Mesenchymal stem cell (in vitro differentiated cells and primary cell): ENCODE measurements at regions not wholly inside any gene's neighbourhood (a gene's known extent, or its start where the extent isn't known, plus 50 kb on each side); places are given as distances from the start of the nearest gene placed in this dataset.
A peak's percentile ranks its signal among the peaks of the same experiment; 100 is the strongest.

Experiments used
- DNase-seq: peaks from one replicate; pipeline ENCODE4 v3.0.0-alpha.2; 2013
- H2AFZ ChIP-seq: one replicate; pipeline ENCODE4 v1.6.1; 2013; ENCODE audit warnings: low read depth, mild to moderate bottlenecking, control low read depth, inconsistent platforms, low read length, moderate library complexity
- H2AK5ac ChIP-seq: 2 replicates; pipeline ENCODE4 v1.6.1; 2013; ENCODE audit warnings: low read length, moderate library complexity, mild to moderate bottlenecking, inconsistent platforms; ENCODE audit not compliant: severe bottlenecking
- H2BK120ac ChIP-seq: one replicate; pipeline ENCODE4 v1.6.1; 2013; ENCODE audit warnings: low read depth, mild to moderate bottlenecking, inconsistent platforms, low read length, moderate library complexity
- H2BK12ac ChIP-seq, 2 experiments: one replicate each; pipeline ENCODE4 v1.6.1; 2013; ENCODE audit warnings: inconsistent platforms in 2 of 2, low read length in 2 of 2, mild to moderate bottlenecking in 2 of 2, moderate library complexity in 2 of 2, control low read depth in 1 of 2
- H2BK15ac ChIP-seq: one replicate; pipeline ENCODE4 v1.6.1; 2013; ENCODE audit warnings: mild to moderate bottlenecking, low read depth, inconsistent platforms; ENCODE audit not compliant: poor library complexity, severe bottlenecking
- H2BK5ac ChIP-seq: 2 replicates; pipeline ENCODE4 v1.6.1; 2013; ENCODE audit warnings: low read depth, mild to moderate bottlenecking, low read length, control low read depth, inconsistent platforms; ENCODE audit not compliant: poor library complexity, severe bottlenecking
- H3K14ac ChIP-seq, 2 experiments: one replicate each; pipeline ENCODE4 v1.6.1; 2013; ENCODE audit warnings: inconsistent platforms in 2 of 2, low read length in 2 of 2, control low read depth in 1 of 2, mild to moderate bottlenecking in 1 of 2, moderate library complexity in 1 of 2
- H3K18ac ChIP-seq, 2 experiments: one replicate each; pipeline ENCODE4 v1.6.1; 2013; ENCODE audit warnings: inconsistent platforms in 2 of 2, low read length in 2 of 2, control low read depth in 1 of 2, low read depth in 1 of 2, mild to moderate bottlenecking in 1 of 2
- H3K23ac ChIP-seq, 2 experiments: one replicate each; pipeline ENCODE4 v1.6.1; 2013; ENCODE audit warnings: inconsistent platforms in 2 of 2, low read length in 2 of 2, mild to moderate bottlenecking in 2 of 2, moderate library complexity in 2 of 2, control low read depth in 1 of 2
- H3K27ac ChIP-seq: 2 replicates; pipeline ENCODE4 v1.5.1; 2013; ENCODE audit warnings: mild to moderate bottlenecking, moderate library complexity, low read length, control low read depth, inconsistent platforms; ENCODE audit not compliant: poor library complexity, severe bottlenecking
- H3K27me3 ChIP-seq, 2 experiments: 2 replicates each; pipeline versions ENCODE4 v1.6.1 to v1.7.0; 2013; ENCODE audit warnings: low read length in 2 of 2, mild to moderate bottlenecking in 2 of 2, moderate library complexity in 2 of 2, control low read depth in 1 of 2, inconsistent platforms in 1 of 2; ENCODE audit not compliant: control insufficient read depth in 1 of 2, insufficient read depth in 1 of 2
- H3K36me3 ChIP-seq, 2 experiments: 2 replicates each; pipeline versions ENCODE4 v1.6.1 to v1.7.0; 2013; ENCODE audit warnings: low read length in 2 of 2, control low read depth in 1 of 2, inconsistent platforms in 1 of 2, low read depth in 1 of 2, mild to moderate bottlenecking in 1 of 2; ENCODE audit not compliant: insufficient read depth in 2 of 2, control insufficient read depth in 1 of 2
- H3K4ac ChIP-seq, 2 experiments: one replicate each; pipeline ENCODE4 v1.6.1; 2013; ENCODE audit warnings: inconsistent platforms in 2 of 2, low read length in 2 of 2, mild to moderate bottlenecking in 2 of 2, moderate library complexity in 2 of 2, control low read depth in 1 of 2, low read depth in 1 of 2
- H3K4me1 ChIP-seq: 2 replicates; pipeline ENCODE4 v1.6.1; 2013; ENCODE audit warnings: low read depth, low read length, control low read depth; ENCODE audit not compliant: control insufficient read depth, insufficient read depth
- H3K4me2 ChIP-seq: 2 replicates; pipeline ENCODE4 v1.6.1; 2013; ENCODE audit warnings: low read length, mild to moderate bottlenecking, inconsistent platforms; ENCODE audit not compliant: poor library complexity, severe bottlenecking
- H3K4me3 ChIP-seq, 2 experiments: 2 replicates each; pipeline versions ENCODE4 v1.5.1 to v1.7.0; 2013; ENCODE audit warnings: low read length in 2 of 2, mild to moderate bottlenecking in 2 of 2, control low read depth in 1 of 2, low read depth in 1 of 2; ENCODE audit not compliant: insufficient read depth in 1 of 2
- H3K79me1 ChIP-seq: replicated peaks from 2 replicates; pipeline ENCODE4 v1.6.1; 2013; ENCODE audit warnings: mild to moderate bottlenecking, control low read depth, low read length, inconsistent platforms; ENCODE audit not compliant: poor library complexity, severe bottlenecking
- H3K9ac ChIP-seq: 2 replicates; pipeline ENCODE4 v1.7.0; 2013; ENCODE audit warnings: mild to moderate bottlenecking, low read length, moderate library complexity
- H3K9me3 ChIP-seq: 2 replicates; pipeline ENCODE4 v1.7.0; 2013; ENCODE audit warnings: mild to moderate bottlenecking, low read length; ENCODE audit not compliant: control insufficient read depth
- H4K8ac ChIP-seq: one replicate; pipeline ENCODE4 v1.6.1; 2013; ENCODE audit warnings: inconsistent platforms, mild to moderate bottlenecking, low read length, moderate library complexity
- H4K91ac ChIP-seq: one replicate; pipeline ENCODE4 v1.6.1; 2013; ENCODE audit warnings: mild to moderate bottlenecking, low read length, inconsistent platforms
- WGBS: methylation state at CpG from one replicate; pipeline ENCODE4 v1.1.7; 2013; ENCODE audit warnings: mixed read lengths; 5-methylcytosine and 5-hydroxymethylcytosine counted together

DNA sequence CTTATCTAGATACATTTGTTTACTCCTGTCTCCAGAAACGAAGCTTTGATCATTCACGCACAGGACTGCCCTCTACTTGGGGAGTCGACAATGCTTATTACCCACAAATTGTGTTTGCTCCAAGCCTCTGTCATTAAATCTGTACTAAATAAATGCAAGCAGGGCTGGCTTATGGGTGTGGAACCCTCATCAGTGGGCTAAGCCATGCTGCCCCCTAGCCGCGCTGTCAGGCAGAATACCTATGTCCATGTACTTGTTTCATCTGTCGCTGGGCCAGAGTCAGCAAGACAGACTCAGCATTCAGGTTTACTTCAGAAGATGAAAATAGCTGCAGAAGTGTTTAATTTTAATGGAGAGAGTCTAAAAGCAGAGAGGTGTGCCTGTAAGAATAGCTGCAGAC lies 110.0 kb upstream of the PRR20A start:
- Histone ChIP-seq H3K23ac (no peak overlapping the region), H2BK12ac (no peak overlapping the region), H3K18ac (no peak overlapping the region), H3K4me3 (no peak overlapping the region), H2BK15ac (no peak overlapping the region), H2BK5ac (no peak overlapping the region), H3K79me1 (no peaks in the 10 kb centered on the region), H3K4me1 (no peaks in the 10 kb centered on the region), H2AFZ (no peak overlapping the region), H3K4ac (no peak overlapping the region), H3K9ac (no peak overlapping the region), H3K14ac (no peak overlapping the region), H3K9me3 (peaks cover 16% of the 10 kb centered on the region), H3K27me3 (no peaks in the 10 kb centered on the region), H2AK5ac (no peak overlapping the region), H3K27ac (no peak overlapping the region), H3K36me3 (no peaks in the 10 kb centered on the region), H2BK120ac (no peak overlapping the region), H4K91ac (no peak overlapping the region), H3K4me2 (no peak overlapping the region), H4K8ac (no peak overlapping the region)
- no peak for DNase-seq
- 92% methylated on average over 6 of the region's 6 CpGs for WGBS

DNA sequence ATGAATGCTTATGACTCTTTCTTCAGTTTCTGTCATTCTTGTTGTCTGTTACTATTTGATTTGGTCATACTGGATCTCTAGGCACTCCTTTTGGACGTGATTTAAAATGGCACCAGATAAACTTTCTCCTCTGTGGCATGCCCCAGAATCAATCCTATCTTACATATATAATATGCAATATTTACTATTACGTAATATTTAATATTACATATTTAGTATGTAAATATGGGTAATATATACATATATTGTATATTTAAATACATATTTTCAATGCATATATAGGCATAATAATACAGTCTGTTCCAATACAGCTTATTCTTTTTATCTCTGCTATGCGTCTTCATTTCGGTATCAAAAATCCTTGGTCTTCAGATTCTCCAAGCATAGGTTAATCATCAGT lies 104.4 kb upstream of the PRR20A start:
- Histone ChIP-seq H3K27ac (no peak overlapping the region), H2BK120ac (no peak overlapping the region), H3K23ac (no peak overlapping the region), H3K14ac (no peak overlapping the region), H4K8ac (no peak overlapping the region), H4K91ac (no peak overlapping the region), H3K36me3 (no peaks in the 10 kb centered on the region), H3K79me1 (no peaks in the 10 kb centered on the region), H2BK15ac (no peak overlapping the region), H3K27me3 (no peaks in the 10 kb centered on the region), H3K4me3 (no peak overlapping the region), H3K4me2 (no peak overlapping the region), H2AFZ (no peak overlapping the region), H2AK5ac (no peak overlapping the region), H3K9ac (no peak overlapping the region), H3K18ac (no peak overlapping the region), H3K4ac (no peak overlapping the region), H2BK12ac (no peak overlapping the region), H2BK5ac (no peak overlapping the region), H3K9me3 (peaks cover 5% of the 10 kb centered on the region), H3K4me1 (no peaks in the 10 kb centered on the region)
- no peak for DNase-seq
- 95% methylated on average over 2 of the region's 4 CpGs for WGBS

DNA sequence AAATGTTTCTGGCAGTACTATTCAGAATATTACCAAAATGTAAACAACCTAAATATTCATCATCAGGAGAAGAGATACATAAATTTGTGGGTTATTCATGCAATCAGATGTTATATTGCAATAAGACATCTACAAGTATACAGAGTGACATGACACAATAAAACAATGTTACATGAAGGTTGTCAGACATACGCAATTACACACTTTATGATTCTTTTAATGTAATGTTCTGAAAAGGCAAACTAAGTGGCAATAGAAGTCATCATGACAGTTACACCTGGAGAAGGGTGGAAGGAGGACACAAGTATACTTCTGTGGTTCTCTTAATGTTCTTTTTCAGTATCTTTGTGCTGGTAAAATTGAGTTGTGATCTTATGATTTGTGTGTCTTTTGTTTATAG lies 95.8 kb upstream of the PRR20A start:
- H3K27ac ChIP-seq: no peak overlapping the region
- H4K8ac ChIP-seq: no peak overlapping the region
- no peaks in the 10 kb centered on the region for H3K4me1 ChIP-seq
- H2BK15ac ChIP-seq: no peak overlapping the region
- no peak overlapping the region for H4K91ac ChIP-seq
- H2BK5ac ChIP-seq: no peak overlapping the region
- H3K27me3 ChIP-seq: no peaks in the 10 kb centered on the region
- H3K36me3 ChIP-seq: no peaks in the 10 kb centered on the region
- no peak overlapping the region for H3K14ac ChIP-seq
- no peak overlapping the region for H3K4me2 ChIP-seq
- no peak overlapping the region for H3K4ac ChIP-seq
- H3K79me1 ChIP-seq: no peaks in the 10 kb centered on the region
- H3K9me3 ChIP-seq: peaks cover 17% of the 10 kb centered on the region
- H3K4me3 ChIP-seq: no peak overlapping the region
- no peak overlapping the region for H2AFZ ChIP-seq
- no CpG with 5 or more reads among the region's 1 CpG for WGBS
- no peak overlapping the region for H2AK5ac ChIP-seq
- no peak overlapping the region for H3K23ac ChIP-seq
- no peak overlapping the region for H2BK120ac ChIP-seq
- H2BK12ac ChIP-seq: no peak overlapping the region
- no peak for DNase-seq
- no peak overlapping the region for H3K18ac ChIP-seq
- H3K9ac ChIP-seq: no peak overlapping the region

DNA sequence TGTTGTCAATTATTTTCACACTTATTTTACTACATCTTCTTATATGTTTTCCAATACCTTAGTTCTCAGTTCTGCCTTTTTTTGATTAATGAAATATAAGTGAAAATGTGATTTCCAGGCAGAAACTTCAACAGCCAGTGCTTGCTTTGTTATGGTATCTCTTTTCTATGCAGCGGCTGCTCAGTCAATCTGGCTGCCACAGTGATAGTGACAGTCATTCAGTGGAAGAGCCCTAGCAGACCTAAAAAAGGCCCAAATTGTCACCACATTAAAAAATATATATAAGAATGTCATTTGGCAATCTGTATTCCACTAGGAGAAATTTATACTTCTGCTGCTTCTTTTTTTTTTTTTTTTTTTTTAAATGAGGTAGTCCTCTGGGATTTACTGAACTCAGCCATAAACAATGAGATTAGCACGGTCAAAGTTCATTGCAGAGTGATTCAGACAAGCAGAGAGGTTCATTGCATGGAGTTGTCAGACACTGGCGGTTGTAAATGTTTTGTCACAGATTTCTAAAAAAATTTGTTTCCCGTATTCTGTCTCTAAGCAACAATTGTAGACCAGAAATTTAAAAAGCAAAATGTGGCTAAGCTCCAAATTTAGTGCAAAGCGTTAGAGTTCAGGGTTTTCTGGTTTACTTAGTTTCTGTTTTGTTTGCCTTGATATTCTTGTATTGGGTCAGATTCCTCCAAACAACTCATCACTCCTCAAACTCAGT lies 94.7 kb upstream of the PRR20A start:
- Histone ChIP-seq H3K9me3 (peaks cover 23% of the 10 kb centered on the region), H3K23ac (no peak overlapping the region), H2AFZ (no peak overlapping the region), H2BK120ac (no peak overlapping the region), H2BK5ac (no peak overlapping the region), H2AK5ac (no peak overlapping the region), H3K14ac (no peak overlapping the region), H3K4me1 (no peaks in the 10 kb centered on the region), H4K91ac (no peak overlapping the region), H3K4me2 (no peak overlapping the region), H3K4me3 (no peak overlapping the region), H3K79me1 (no peaks in the 10 kb centered on the region), H3K36me3 (no peaks in the 10 kb centered on the region), H4K8ac (no peak overlapping the region), H2BK15ac (no peak overlapping the region), H3K18ac (no peak overlapping the region), H3K4ac (no peak overlapping the region), H3K9ac (no peak overlapping the region), H3K27me3 (no peaks in the 10 kb centered on the region), H3K27ac (no peak overlapping the region), H2BK12ac (no peak overlapping the region)
- DNase-seq: peak; percentile 50
- WGBS: 0% methylated on average over 3 of the region's 5 CpGs
